Esophagus (tissue), 2 donors: ENCODE measurements at regions not wholly inside any gene's neighbourhood (a gene's known extent, or its start where the extent isn't known, plus 50 kb on each side); places are given as distances from the start of the nearest gene placed in this dataset.
"Not testable (repeated sequence)": the region's sequence is repeated elsewhere in the genome, so short reads cannot be mapped to it uniquely, and the experiment has no call there.

Source experiments
- H3K27ac ChIP-seq, 2 donors: one replicate each; pipeline ENCODE4 v1.5.1; 2013; ENCODE audit warnings: low read depth in 2 of 2, mild to moderate bottlenecking in 2 of 2, inconsistent platforms in 1 of 2, low read length in 1 of 2, moderate library complexity in 1 of 2
- H3K27me3 ChIP-seq, 2 donors: one replicate each; pipeline ENCODE4 v1.6.1; 2013; ENCODE audit warnings: low read length in 2 of 2, control low read depth in 1 of 2, mild to moderate bottlenecking in 1 of 2; ENCODE audit not compliant: insufficient read depth in 2 of 2, control insufficient read depth in 1 of 2
- H3K36me3 ChIP-seq, 2 donors: one replicate each; pipeline ENCODE4 v1.6.1; 2013; ENCODE audit warnings: low read length in 1 of 2; ENCODE audit not compliant: control insufficient read depth in 2 of 2, insufficient read depth in 2 of 2
- H3K4me1 ChIP-seq, 2 donors: one replicate each; pipeline ENCODE4 v1.6.1; 2013; ENCODE audit warnings: low read length in 1 of 2; ENCODE audit not compliant: control insufficient read depth in 2 of 2, insufficient read depth in 2 of 2
- H3K4me3 ChIP-seq, 2 donors: one replicate each; pipeline ENCODE4 v1.5.1; 2013; ENCODE audit warnings: low read length in 2 of 2, mild to moderate bottlenecking in 2 of 2, low read depth in 1 of 2, moderate library complexity in 1 of 2
- H3K9me3 ChIP-seq, 2 donors: one replicate each; pipeline ENCODE4 v1.6.1; 2013; ENCODE audit warnings: mild to moderate bottlenecking in 2 of 2, low read depth in 1 of 2, low read length in 1 of 2, moderate library complexity in 1 of 2; ENCODE audit not compliant: control insufficient read depth in 2 of 2, insufficient read depth in 1 of 2
- WGBS, 2 donors: extraction: QIAGEN DNeasy Blood & Tissue Kit; methylation state at CpG; one replicate each; pipeline ENCODE4 v1.1.7; 2013; 5-methylcytosine and 5-hydroxymethylcytosine counted together
- donor health status: healthy with polysubstance abuse.
- donor health status: Bipolar disorder and iron deficiency.

- H3K4me3 ChIP-seq, H3K27ac ChIP-seq, H3K4me1 ChIP-seq, H3K9me3 ChIP-seq, H3K27me3 ChIP-seq, H3K36me3 ChIP-seq: not testable (repeated sequence)
- 79 to 87% methylated on average over 3 of the region's 3 CpGs for WGBS, 2 donors
Measured at GRCh38 chr21:31417214-31417613, 73.2 kb upstream of the TIAM1 start.

- no peaks in the 10 kb centered on the region for H3K9me3 ChIP-seq
- no peak overlapping the region for H3K4me3 ChIP-seq
- no peaks in the 10 kb centered on the region for H3K4me1 ChIP-seq
- 71 to 76% methylated on average over 2 of the region's 2 CpGs for WGBS, 2 donors
- no peaks in the 10 kb centered on the region for H3K36me3 ChIP-seq
- no peak overlapping the region for H3K27ac ChIP-seq
- H3K27me3 ChIP-seq, result no peaks in the 10 kb centered on the region
Measured at GRCh38 chr21:31416465-31416864, 72.4 kb upstream of the TIAM1 start.

DNA sequence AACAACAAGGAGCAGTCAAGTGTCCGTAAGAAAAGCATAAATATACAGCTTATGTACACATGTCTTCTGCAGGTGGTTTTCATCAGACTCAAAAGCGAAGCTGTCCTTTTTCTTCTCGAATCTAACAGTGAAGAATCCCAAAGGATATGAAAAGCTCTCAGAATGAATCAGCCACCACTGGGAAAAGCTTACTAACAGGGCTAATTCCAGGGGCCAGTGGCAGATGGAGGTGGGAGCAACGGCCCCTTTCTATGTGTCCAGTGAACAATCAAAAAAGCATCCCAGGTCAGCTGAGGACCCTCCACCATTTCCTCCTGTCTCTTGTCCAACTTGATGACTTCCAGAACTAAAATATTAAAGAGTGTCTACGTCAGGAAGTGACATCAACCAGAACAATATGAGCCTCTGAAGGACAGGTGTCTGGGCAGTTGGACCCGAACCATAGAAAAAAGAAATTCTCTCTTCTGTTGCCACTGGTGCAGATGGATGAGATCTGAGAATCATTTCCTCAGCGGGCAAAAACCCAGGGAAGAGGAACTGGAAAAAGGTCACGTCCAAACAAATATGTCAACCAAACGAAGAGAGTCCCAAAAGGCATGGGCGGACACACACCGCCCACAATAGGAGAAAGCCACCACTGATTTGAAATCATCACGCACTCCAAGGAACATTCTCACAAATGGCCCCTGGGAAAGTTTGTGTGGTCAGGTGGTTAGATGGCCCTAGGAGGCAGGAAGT, 70.4 kb upstream of the TIAM1 start:
- no peaks in the 10 kb centered on the region for H3K27me3 ChIP-seq
- no peaks in the 10 kb centered on the region for H3K9me3 ChIP-seq
- H3K27ac ChIP-seq, result no peak overlapping the region
- no peaks in the 10 kb centered on the region for H3K4me1 ChIP-seq
- 85% methylated on average over 12 of the region's 12 CpGs for WGBS, 2 donors
- no peaks in the 10 kb centered on the region for H3K36me3 ChIP-seq
- H3K4me3 ChIP-seq, result no peak overlapping the region

- H3K36me3 ChIP-seq, result no peaks in the 10 kb centered on the region
- no peak overlapping the region for H3K27ac ChIP-seq
- no peak overlapping the region for H3K4me3 ChIP-seq
- H3K27me3 ChIP-seq, result no peaks in the 10 kb centered on the region
- H3K9me3 ChIP-seq, result no peaks in the 10 kb centered on the region
- 78 to 81% methylated on average over 9 of the region's 9 CpGs for WGBS, 2 donors
- H3K4me1 ChIP-seq, result no peaks in the 10 kb centered on the region
Measured at GRCh38 chr21:31413698-31414097, 69.6 kb upstream of the TIAM1 start.

GRCh38 chr21:31410499-31411131, 66.6 kb upstream of the TIAM1 start:
- H3K4me1 ChIP-seq, result no peaks in the 10 kb centered on the region
- 54 to 70% methylated on average over 7 of the region's 7 CpGs for WGBS, 2 donors
- H3K27ac ChIP-seq, result no peak overlapping the region

DNA sequence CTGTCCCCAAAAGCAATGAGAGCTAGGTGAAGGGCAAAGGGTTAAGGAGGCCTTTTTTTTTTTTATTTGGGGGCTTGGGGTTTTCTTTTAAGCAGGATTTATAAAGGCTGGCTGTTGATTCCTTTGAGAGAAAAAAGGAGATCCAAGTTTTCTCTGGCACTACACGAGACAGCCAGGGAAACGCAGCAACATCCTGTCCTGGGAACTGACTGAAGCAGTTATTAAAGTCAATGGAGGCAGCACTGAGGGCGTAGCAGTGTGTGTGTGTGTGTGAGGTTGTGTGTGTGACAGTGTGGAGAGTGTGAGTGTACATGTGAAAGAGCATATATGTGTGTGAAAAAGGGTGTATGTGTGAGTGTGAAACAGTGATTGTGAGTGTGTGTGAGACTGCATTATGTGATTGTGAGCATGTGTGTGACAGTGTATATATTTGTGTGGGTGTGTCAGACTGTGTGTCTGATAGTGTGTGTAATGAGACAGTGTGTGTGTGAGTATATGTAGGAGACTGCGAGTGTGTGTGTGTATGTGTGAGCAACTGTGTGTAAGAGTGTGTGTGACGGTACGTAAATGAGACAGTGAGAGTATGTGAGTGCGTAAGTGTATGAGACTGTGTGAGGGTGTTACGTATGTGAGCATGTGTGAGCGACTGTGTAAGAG, 65.9 kb upstream of the TIAM1 start:
- H3K9me3 ChIP-seq, result no peaks in the 10 kb centered on the region
- no peak overlapping the region for H3K4me3 ChIP-seq
- no peaks in the 10 kb centered on the region for H3K36me3 ChIP-seq
- H3K27me3 ChIP-seq, result no peaks in the 10 kb centered on the region
- H3K4me1 ChIP-seq, result no peaks in the 10 kb centered on the region
- no peak overlapping the region for H3K27ac ChIP-seq
- 83 to 84% methylated on average over 9 of the region's 9 CpGs for WGBS, 2 donors

More at GRCh38 chr21:31410499-31411131, 66.6 kb upstream of the TIAM1 start:
- Histone ChIP-seq H3K9me3 (no peaks in the 10 kb centered on the region), H3K27me3 (no peaks in the 10 kb centered on the region), H3K36me3 (no peaks in the 10 kb centered on the region), H3K4me3 (no peak overlapping the region)

- no peaks in the 10 kb centered on the region for H3K27me3 ChIP-seq
- 74 to 80% methylated on average over 10 of the region's 10 CpGs for WGBS, 2 donors
- H3K4me3 ChIP-seq, result no peak overlapping the region
- no peak overlapping the region for H3K27ac ChIP-seq
- H3K9me3 ChIP-seq, result no peaks in the 10 kb centered on the region
- H3K4me1 ChIP-seq, result no peaks in the 10 kb centered on the region
- H3K36me3 ChIP-seq, result no peaks in the 10 kb centered on the region
Measured at GRCh38 chr21:31408301-31409088, 64.4 kb upstream of the TIAM1 start.

GRCh38 chr21:31406510-31406909, 62.4 kb upstream of the TIAM1 start:
- Histone ChIP-seq H3K4me1 (no peaks in the 10 kb centered on the region), H3K9me3 (no peaks in the 10 kb centered on the region), H3K36me3 (no peaks in the 10 kb centered on the region), H3K27ac (no peak overlapping the region), H3K27me3 (no peaks in the 10 kb centered on the region), H3K4me3 (no peak overlapping the region)
- WGBS, 2 donors, result 74 to 80% methylated on average over 2 of the region's 2 CpGs

GRCh38 chr21:31405604-31406003, 61.5 kb upstream of the TIAM1 start:
- Histone ChIP-seq H3K27ac (no peak overlapping the region), H3K4me3 (no peak overlapping the region), H3K36me3 (no peaks in the 10 kb centered on the region), H3K4me1 (no peaks in the 10 kb centered on the region), H3K27me3 (no peaks in the 10 kb centered on the region), H3K9me3 (no peaks in the 10 kb centered on the region)
- WGBS, 2 donors, result 66 to 89% methylated on average over 3 of the region's 3 CpGs
